ENCODE measurements at regions not wholly inside any gene's neighbourhood (a gene's known extent, or its start where the extent isn't known, plus 50 kb on each side); places are given as distances from the start of the nearest gene placed in this dataset.
A peak's percentile ranks its signal among the peaks of the same experiment; 100 is the strongest.

- Histone ChIP-seq H2AK5ac (ENCODE audit: low read depth, low read length) (no peak overlapping the region), H3K27me3 (ENCODE audit: control insufficient read depth, insufficient read depth, low read length) (no peaks in the 10 kb centered on the region), H3K4me1 (ENCODE audit: control insufficient read depth, insufficient read depth, low read length) (no peaks in the 10 kb centered on the region), H3K79me1 (ENCODE audit: low read depth in 1 of 2, low read length in 2 of 2) (no peaks in the 10 kb centered on the region), H3K4ac (ENCODE audit: low read depth, low read length) (no peak overlapping the region), H3K56ac (ENCODE audit: extremely low read depth, insufficient read depth, low read length) (no peak overlapping the region), H2BK5ac (ENCODE audit: low read depth, low read length, poor library complexity, severe bottlenecking) (no peak overlapping the region), H4K8ac (ENCODE audit: low read depth in 2 of 2, low read length in 2 of 2) (no peak overlapping the region), H3K4me3 (ENCODE audit: insufficient read depth, low read depth, low read length) (no peak overlapping the region), H3K18ac (ENCODE audit: low read depth, low read length) (no peak overlapping the region), H3K9ac (ENCODE audit: low read depth, low read length) (no peak overlapping the region), H2BK120ac (ENCODE audit: low read depth, low read length) (no peak overlapping the region), H3K23ac (ENCODE audit: low read depth, low read length) (no peak overlapping the region), H4K5ac (ENCODE audit: low read depth, low read length) (no peak overlapping the region), H4K20me1 (ENCODE audit: insufficient read depth, low read length) (no peaks in the 10 kb centered on the region), H2BK20ac (ENCODE audit: low read depth, low read length) (no peak overlapping the region), H3K4me2 (ENCODE audit: low read depth, low read length) (no peak overlapping the region), H4K91ac (ENCODE audit: insufficient read depth, low read depth, low read length) (no peak overlapping the region), H2AK9ac (replicated peaks; ENCODE audit: low read depth, low read length, poor library complexity) (peak overlapping the region; percentile 19), H3K9me1 (ENCODE audit: insufficient read depth, low read length) (no peaks in the 10 kb centered on the region), H3K9me3 (ENCODE audit: control insufficient read depth, insufficient read depth, low read length) (peaks cover 42% of the 10 kb centered on the region), H3K27ac (ENCODE audit: insufficient read depth, low read length) (no peak overlapping the region), H2BK15ac (ENCODE audit: low read depth, low read length) (no peak overlapping the region), H3K36me3 (ENCODE audit: control insufficient read depth, insufficient read depth, low read length) (no peaks in the 10 kb centered on the region), H2AFZ (replicated peaks; ENCODE audit: low read length, poor library complexity) (no peak overlapping the region), H3K14ac (replicated peaks; ENCODE audit: low read depth, low read length) (no peak overlapping the region)
- ATAC-seq (ENCODE audit: low read depth) (no peak), DNase-seq (no peak)
- in situ Hi-C loops (cut with MboI; ENCODE audit: low sequenced_read_pairs) (no loop called here), intact Hi-C loops (cut with micrococcal nuclease) (no loop called here), dilution Hi-C loops (cut with HindIII; ENCODE audit: low sequenced_read_pairs, unreplicated experiment) (no loop called here)
- ChIA-PET POLR2A (ENCODE audit: unreplicated experiment) (no interaction called here), CTCF (no interaction called here)
- WGBS, 2 experiments (ENCODE audit: extremely low coverage in 2 of 2, insufficient read length in 1 of 2), result 13% methylated on average over 4 of the region's 9 CpGs; no CpG with 5 or more reads in 1 of the 2 experiments
- TF ChIP-seq SMC3 (IDR thresholded peaks at IDR 0.05; ENCODE audit: low read depth, low read length), result no peak
- TF ChIP-seq MAFK (IDR thresholded peaks at IDR 0.05; ENCODE audit: low read depth, low read length), result no peak
- TF ChIP-seq MAZ (IDR thresholded peaks at IDR 0.05; ENCODE audit: borderline replicate concordance, low read depth, low read length), result no peak
- TF ChIP-seq POLR2A (IDR thresholded peaks at IDR 0.05; ENCODE audit: low read depth, low read length), result no peak
- TF ChIP-seq FOS (IDR thresholded peaks at IDR 0.05; ENCODE audit: low read depth, low read length), result no peak
- no peak for TF ChIP-seq RCOR1 (IDR thresholded peaks at IDR 0.05; ENCODE audit: insufficient replicate concordance, low read length)
- no peak for TF ChIP-seq RAD21 (IDR thresholded peaks at IDR 0.05; ENCODE audit: low read length)
- TF ChIP-seq USF2 (IDR thresholded peaks at IDR 0.05; ENCODE audit: low read depth, low read length), result no peak
- no peak for TF ChIP-seq BHLHE40 (IDR thresholded peaks at IDR 0.05; ENCODE audit: low read depth, low read length)
- no TSS peak for BruUV-seq (replicated peaks)
Observed at GRCh38 chr2:89842180-89842908, 1150.9 kb downstream of the RPIA start.
